Adipose tissue (tissue), 3 donors: ENCODE measurements at regions not wholly inside any gene's neighbourhood (a gene's known extent, or its start where the extent isn't known, plus 50 kb on each side); places are given as distances from the start of the nearest gene placed in this dataset.

ENCODE experiments used
- H3K27ac ChIP-seq: one replicate; pipeline ENCODE4 v1.5.1; 2013; ENCODE audit warnings: low read depth, low read length
- WGBS, 3 donors: extraction: QIAGEN DNeasy Blood & Tissue Kit; methylation state at CpG; one replicate each; pipeline ENCODE4 v1.1.7; 2013; 5-methylcytosine and 5-hydroxymethylcytosine counted together
- donor health status: healthy with polysubstance abuse.
- donor health status: Bipolar disorder and iron deficiency.
- donor health status: healthy.

DNA sequence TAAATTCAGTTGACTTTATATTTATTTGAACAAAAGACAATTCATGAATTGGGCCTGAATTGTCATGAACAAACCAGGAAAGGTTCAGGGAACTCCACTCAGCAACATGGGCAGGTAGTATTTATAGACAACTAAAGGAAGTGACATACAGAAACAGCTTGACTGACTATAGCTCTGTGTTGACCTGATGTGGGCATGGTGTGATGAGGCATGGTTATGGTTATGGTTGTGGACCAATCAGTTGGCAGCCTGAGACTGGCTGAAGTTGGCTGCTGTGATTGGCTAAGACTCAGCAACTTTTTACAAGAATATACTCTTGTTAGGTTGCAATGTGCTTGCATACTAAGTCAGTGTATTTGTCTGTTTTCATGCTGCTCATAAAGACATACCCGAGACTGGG is 108.4 kb downstream of the HS3ST3B1 start:
- H3K27ac ChIP-seq = no peak overlapping the region
- WGBS, 3 donors = 72 to 81% (median 73%) methylated on average over 1 of the region's 1 CpG

DNA sequence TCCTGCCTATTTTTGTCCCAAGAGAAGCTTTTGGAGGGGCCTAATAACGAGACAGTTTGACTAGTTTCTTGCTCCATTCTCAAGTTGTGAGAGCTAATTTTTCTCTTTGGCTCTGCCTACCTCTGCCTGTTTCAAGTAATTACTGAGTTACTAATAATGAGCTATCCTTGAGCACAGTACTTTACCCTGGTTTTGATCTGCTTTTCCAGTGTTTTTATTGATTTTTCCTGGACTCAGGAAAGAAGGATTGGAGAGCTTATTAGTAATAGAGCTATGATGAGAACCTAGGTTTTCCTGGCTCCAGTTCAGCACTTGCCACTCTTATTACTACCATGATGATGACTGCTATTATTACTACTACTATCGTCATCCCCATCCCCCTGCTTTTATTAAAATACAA is 106.7 kb downstream of the HS3ST3B1 start:
- H3K27ac ChIP-seq = no peak overlapping the region
- WGBS, 3 donors = 46 to 80% (median 75%) methylated on average over 2 of the region's 2 CpGs

DNA sequence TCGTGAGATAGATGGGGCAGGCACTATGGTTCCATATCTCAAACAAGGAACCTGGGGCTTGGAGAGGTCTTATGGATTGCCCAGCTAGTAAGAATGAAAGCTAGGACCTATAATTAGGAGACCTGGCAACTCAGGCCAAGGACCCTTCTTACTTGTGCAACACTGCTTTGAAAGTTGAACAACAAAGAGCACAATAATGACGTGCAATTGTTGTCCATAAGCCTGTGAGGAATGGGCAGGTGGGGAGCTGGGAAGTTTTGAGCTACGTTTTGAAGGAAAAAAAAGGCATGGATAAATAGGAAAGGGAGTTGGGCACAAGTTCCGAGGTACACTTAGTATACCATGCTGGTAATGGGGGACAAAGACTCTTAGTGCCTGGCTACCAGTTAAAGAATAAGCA is 104.3 kb downstream of the HS3ST3B1 start:
- 74 to 87% (median 85%) methylated on average over 4 of the region's 4 CpGs for WGBS, 3 donors
- H3K27ac ChIP-seq = no peak overlapping the region
